ENCODE measurements at regions not wholly inside any gene's neighbourhood (a gene's known extent, or its start where the extent isn't known, plus 50 kb on each side); places are given as distances from the start of the nearest gene placed in this dataset.

GRCh38 chr14:78071016-78071549, 99.1 kb upstream of the NRXN3 start:
- FAIRE-seq = no peak
- no peak for DNase-seq (ENCODE audit: low spot score)

GRCh38 chr14:78073028-78073427, 97.1 kb upstream of the NRXN3 start:
- no peak for FAIRE-seq

GRCh38 chr14:78074561-78074960, 95.6 kb upstream of the NRXN3 start:
- DNase-seq (ENCODE audit: low spot score) = no peak
- no peak for FAIRE-seq

More at GRCh38 chr14:78073028-78073427, 97.1 kb upstream of the NRXN3 start:
- no peak for DNase-seq (ENCODE audit: low spot score)

- no peak for FAIRE-seq
These were observed 95.1 kb upstream of the NRXN3 start for GRCh38 chr14:78075033-78075432.

GRCh38 chr14:78075555-78076277, 94.5 kb upstream of the NRXN3 start:
- FAIRE-seq (no peak), DNase-seq (ENCODE audit: low spot score) (no peak)

More at GRCh38 chr14:78075033-78075432, 95.1 kb upstream of the NRXN3 start:
- no peak for DNase-seq (ENCODE audit: low spot score)

GRCh38 chr14:78081245-78081644, 88.9 kb upstream of the NRXN3 start:
- FAIRE-seq (no peak), DNase-seq (ENCODE audit: low spot score) (no peak)

GRCh38 chr14:78083837-78084236, 86.3 kb upstream of the NRXN3 start:
- peak; percentile 13 for DNase-seq (ENCODE audit: low spot score)
- FAIRE-seq = no peak

GRCh38 chr14:78086342-78086741, 83.8 kb upstream of the NRXN3 start:
- FAIRE-seq (no peak), DNase-seq (ENCODE audit: low spot score) (no peak)

GRCh38 chr14:78088916-78089315, 81.3 kb upstream of the NRXN3 start:
- DNase-seq (ENCODE audit: low spot score) (peak; percentile 5), FAIRE-seq (no peak)

GRCh38 chr14:78090864-78091263, 79.3 kb upstream of the NRXN3 start:
- FAIRE-seq = no peak
- DNase-seq (ENCODE audit: low spot score) = no peak

GRCh38 chr14:78091361-78091760, 78.8 kb upstream of the NRXN3 start:
- DNase-seq (ENCODE audit: low spot score) = no peak
- FAIRE-seq = no peak

- FAIRE-seq = no peak
These were observed 78.1 kb upstream of the NRXN3 start for GRCh38 chr14:78092040-78092439.

GRCh38 chr14:78103271-78103670, 66.9 kb upstream of the NRXN3 start:
- DNase-seq (ENCODE audit: low spot score) (no peak), FAIRE-seq (no peak)

More at GRCh38 chr14:78092040-78092439, 78.1 kb upstream of the NRXN3 start:
- DNase-seq (ENCODE audit: low spot score) = no peak

- DNase-seq (ENCODE audit: low spot score) (no peak), FAIRE-seq (no peak)
These were observed 66.0 kb upstream of the NRXN3 start for GRCh38 chr14:78104160-78104559.

GRCh38 chr14:78104655-78105054, 65.5 kb upstream of the NRXN3 start:
- FAIRE-seq = no peak

GRCh38 chr14:78106381-78106780, 63.8 kb upstream of the NRXN3 start:
- no peak for DNase-seq (ENCODE audit: low spot score)
- no peak for FAIRE-seq

More at GRCh38 chr14:78104655-78105054, 65.5 kb upstream of the NRXN3 start:
- DNase-seq (ENCODE audit: low spot score) = no peak

- FAIRE-seq = no peak
- DNase-seq (ENCODE audit: low spot score) = peak; percentile 25
These were observed 63.0 kb upstream of the NRXN3 start for GRCh38 chr14:78107166-78107565.

GRCh38 chr14:78119440-78119839, 50.7 kb upstream of the NRXN3 start:
- FAIRE-seq (no peak), DNase-seq (ENCODE audit: low spot score) (no peak)

Measured in RCC 7860 (cell line).